ENCODE measurements at regions not wholly inside any gene's neighbourhood (a gene's known extent, or its start where the extent isn't known, plus 50 kb on each side); places are given as distances from the start of the nearest gene placed in this dataset.

GRCh38 chr5:53825016-53825415 lies 264.6 kb downstream of the NDUFS4 start:
- TF ChIP-seq CTCF (conservative IDR thresholded peaks at IDR 0.05 in 1 of 2, IDR thresholded peaks at IDR 0.05 in 1 of 2; ENCODE audit: extremely low read depth in 1 of 2, insufficient read depth in 1 of 2, low read depth in 1 of 2, low read length in 2 of 2) (no peak), EZH2 (IDR thresholded peaks at IDR 0.05; ENCODE audit: borderline replicate concordance, low read length) (no peak)
